GM13977 (cell line): ENCODE measurements at regions not wholly inside any gene's neighbourhood (a gene's known extent, or its start where the extent isn't known, plus 50 kb on each side); places are given as distances from the start of the nearest gene placed in this dataset.
"Not testable (repeated sequence)": the region's sequence is repeated elsewhere in the genome, so short reads cannot be mapped to it uniquely, and the experiment has no call there.

Experiments
- DNase-seq: peaks from one replicate; pipeline ENCODE4 v3.0.0; 2012; ENCODE audit warnings: low spot score
- CTCF ChIP-seq: IDR thresholded peaks from 2 replicates; pipeline ENCODE4 v1.5.1; 2012; ENCODE audit warnings: mild to moderate bottlenecking, control low read depth; ENCODE audit not compliant: insufficient read depth; ENCODE audit errors: extremely low read depth, missing control alignments
- in situ Hi-C: fragments of 300-500 bp; cut with MboI; formaldehyde crosslinking; loops from one replicate; pipeline ENCODE4 v1.12.0; 2022; ENCODE audit warnings: low sequenced_read_pairs, low pct_unique_long_range_greater_than_20kb, mixed read lengths, inconsistent platforms; ENCODE audit not compliant: unreplicated experiment

- no peak for DNase-seq
- no peak for TF ChIP-seq CTCF
- in situ Hi-C loops = no loop called here
Observed at GRCh38 chr13:85565652-85566051, 233.6 kb downstream of the SLITRK6 start.

GRCh38 chr13:85564598-85564997 is 234.6 kb downstream of the SLITRK6 start:
- no peak for DNase-seq
- TF ChIP-seq CTCF = no peak
- in situ Hi-C loops = no loop called here

- in situ Hi-C loops = no loop called here
- no peak for TF ChIP-seq CTCF
- DNase-seq = no peak
Observed at GRCh38 chr13:85562282-85562681, 236.9 kb downstream of the SLITRK6 start.

- in situ Hi-C loops = no loop called here
- no peak for DNase-seq
- no peak for TF ChIP-seq CTCF
Observed at GRCh38 chr13:85557691-85558467, 241.3 kb downstream of the SLITRK6 start.

GRCh38 chr13:85551012-85551411 is 248.2 kb downstream of the SLITRK6 start:
- no peak for TF ChIP-seq CTCF
- in situ Hi-C loops = no loop called here
- no peak for DNase-seq

GRCh38 chr13:85549819-85550218 is 249.4 kb downstream of the SLITRK6 start:
- no peak for TF ChIP-seq CTCF
- in situ Hi-C loops = no loop called here
- no peak for DNase-seq

- in situ Hi-C loops, DNase-seq: not testable (repeated sequence)
Observed at GRCh38 chr13:85548845-85549244, 250.4 kb downstream of the SLITRK6 start.
